CMK (cell line): ENCODE measurements at regions not wholly inside any gene's neighbourhood (a gene's known extent, or its start where the extent isn't known, plus 50 kb on each side); places are given as distances from the start of the nearest gene placed in this dataset.

Experiments used
- DNase-seq: peaks from one replicate; pipeline ENCODE4 v3.0.0-alpha.2; 2010; ENCODE audit warnings: low read depth

- no peak for DNase-seq
Observed at GRCh38 chr7:46492466-46492865, 571.4 kb upstream of the IGFBP3 start.

GRCh38 chr7:46490406-46490805 is 569.3 kb upstream of the IGFBP3 start:
- no peak for DNase-seq

GRCh38 chr7:46489106-46489505 is 568.0 kb upstream of the IGFBP3 start:
- DNase-seq: no peak

- DNase-seq: no peak
Observed at GRCh38 chr7:46488607-46489006, 567.5 kb upstream of the IGFBP3 start.

GRCh38 chr7:46486256-46487206 is 565.5 kb upstream of the IGFBP3 start:
- no peak for DNase-seq

GRCh38 chr7:46485481-46486065 is 564.5 kb upstream of the IGFBP3 start:
- DNase-seq: no peak

- DNase-seq: no peak
Observed at GRCh38 chr7:46484906-46485305, 563.8 kb upstream of the IGFBP3 start.

GRCh38 chr7:46480619-46481018 is 559.5 kb upstream of the IGFBP3 start:
- no peak for DNase-seq

- DNase-seq: no peak
Observed at GRCh38 chr7:46479680-46480079, 558.6 kb upstream of the IGFBP3 start.

GRCh38 chr7:46478046-46478445 is 557.0 kb upstream of the IGFBP3 start:
- DNase-seq: no peak

- DNase-seq: no peak
Observed at GRCh38 chr7:46468753-46469356, 547.8 kb upstream of the IGFBP3 start.

GRCh38 chr7:46463170-46463569 is 542.1 kb upstream of the IGFBP3 start:
- no peak for DNase-seq

GRCh38 chr7:46461334-46461777 is 540.3 kb upstream of the IGFBP3 start:
- peak; percentile 90 for DNase-seq

- no peak for DNase-seq
Observed at GRCh38 chr7:46459942-46460341, 538.9 kb upstream of the IGFBP3 start.

- DNase-seq: no peak
Observed at GRCh38 chr7:46454816-46455215, 533.7 kb upstream of the IGFBP3 start.

GRCh38 chr7:46452561-46453135 is 531.6 kb upstream of the IGFBP3 start:
- DNase-seq: no peak

GRCh38 chr7:46451846-46452245 is 530.8 kb upstream of the IGFBP3 start:
- no peak for DNase-seq

GRCh38 chr7:46450886-46451285 is 529.8 kb upstream of the IGFBP3 start:
- no peak for DNase-seq

GRCh38 chr7:46450425-46450824 is 529.4 kb upstream of the IGFBP3 start:
- no peak for DNase-seq

- DNase-seq: no peak
Observed at GRCh38 chr7:46449743-46450142, 528.7 kb upstream of the IGFBP3 start.

GRCh38 chr7:46448478-46448877 is 527.4 kb upstream of the IGFBP3 start:
- DNase-seq: no peak

- DNase-seq: no peak
Observed at GRCh38 chr7:46446151-46446550, 525.1 kb upstream of the IGFBP3 start.

GRCh38 chr7:46444256-46444655 is 523.2 kb upstream of the IGFBP3 start:
- DNase-seq: no peak
